HUES64 (cell line): ENCODE measurements at regions not wholly inside any gene's neighbourhood (a gene's known extent, or its start where the extent isn't known, plus 50 kb on each side); places are given as distances from the start of the nearest gene placed in this dataset.
"Not testable (repeated sequence)": the region's sequence is repeated elsewhere in the genome, so short reads cannot be mapped to it uniquely, and the experiment has no call there.

Source experiments
- H3K27ac ChIP-seq: 2 replicates; pipeline ENCODE4 v1.7.0; 2013; ENCODE audit warnings: low read depth, low read length, inconsistent platforms
- H3K27me3 ChIP-seq: 2 replicates; pipeline ENCODE4 v1.6.1; 2013; ENCODE audit warnings: mild to moderate bottlenecking, low read length; ENCODE audit not compliant: insufficient read depth
- H3K36me3 ChIP-seq: 2 replicates; pipeline ENCODE4 v1.6.1; 2013; ENCODE audit warnings: mild to moderate bottlenecking, low read length; ENCODE audit not compliant: insufficient read depth
- H3K4me1 ChIP-seq: 2 replicates; pipeline ENCODE4 v1.6.1; 2013; ENCODE audit warnings: mild to moderate bottlenecking, low read length, moderate library complexity; ENCODE audit not compliant: insufficient read depth
- H3K4me3 ChIP-seq: 2 replicates; pipeline ENCODE4 v1.5.1; 2013; ENCODE audit warnings: mild to moderate bottlenecking, low read length, moderate library complexity
- H3K9ac ChIP-seq: 2 replicates; pipeline ENCODE4 v1.6.1; 2013; ENCODE audit warnings: mild to moderate bottlenecking, low read depth, low read length
- H3K9me3 ChIP-seq: 2 replicates; pipeline ENCODE4 v1.6.1; 2013; ENCODE audit warnings: low read depth, low read length; ENCODE audit not compliant: insufficient read depth
- WGBS: fragments of 150-250, 120-280 bp; methylation state at CpG from one replicate; pipeline ENCODE4 v1.1.7; 2013; ENCODE audit warnings: missing lambda C conversion rate; 5-methylcytosine and 5-hydroxymethylcytosine counted together

GRCh38 chr16:33583702-33584101 is 124.3 kb downstream of the TP53TG3F start:
- WGBS = no CpG with 5 or more reads among the region's 4 CpGs
- not testable (repeated sequence) for H3K27me3 ChIP-seq, H3K9ac ChIP-seq, H3K36me3 ChIP-seq, H3K27ac ChIP-seq, H3K4me3 ChIP-seq, H3K9me3 ChIP-seq, H3K4me1 ChIP-seq

GRCh38 chr16:33588589-33588988 is 129.2 kb downstream of the TP53TG3F start:
- not testable (repeated sequence) for H3K4me1 ChIP-seq, H3K27me3 ChIP-seq
- WGBS = no CpG with 5 or more reads among the region's 8 CpGs

GRCh38 chr16:33593344-33593743 is 133.9 kb downstream of the TP53TG3F start:
- H3K27me3 ChIP-seq, H3K9me3 ChIP-seq, H3K4me3 ChIP-seq, H3K36me3 ChIP-seq, H3K9ac ChIP-seq, H3K27ac ChIP-seq, H3K4me1 ChIP-seq: not testable (repeated sequence)
- WGBS = 97% methylated on average over 4 of the region's 6 CpGs

More at GRCh38 chr16:33588589-33588988, 129.2 kb downstream of the TP53TG3F start:
- H3K27ac ChIP-seq, H3K4me3 ChIP-seq, H3K9me3 ChIP-seq, H3K36me3 ChIP-seq, H3K9ac ChIP-seq: not testable (repeated sequence)

GRCh38 chr16:33595074-33595473 is 135.7 kb downstream of the TP53TG3F start:
- WGBS = no CpG with 5 or more reads among the region's 7 CpGs
- H3K27ac ChIP-seq, H3K36me3 ChIP-seq, H3K9me3 ChIP-seq, H3K27me3 ChIP-seq, H3K4me1 ChIP-seq, H3K9ac ChIP-seq, H3K4me3 ChIP-seq: not testable (repeated sequence)

- WGBS = no CpG with 5 or more reads among the region's 4 CpGs
- not testable (repeated sequence) for H3K36me3 ChIP-seq, H3K4me1 ChIP-seq
These were observed 141.6 kb downstream of the TP53TG3F start for GRCh38 chr16:33601029-33601428.

GRCh38 chr16:33623535-33624077 is 164.2 kb downstream of the TP53TG3F start:
- not testable (repeated sequence) for H3K27ac ChIP-seq, H3K9me3 ChIP-seq, H3K27me3 ChIP-seq, H3K36me3 ChIP-seq, H3K4me1 ChIP-seq, H3K9ac ChIP-seq, H3K4me3 ChIP-seq
- WGBS = 73% methylated on average over 4 of the region's 4 CpGs

More at GRCh38 chr16:33601029-33601428, 141.6 kb downstream of the TP53TG3F start:
- H3K9ac ChIP-seq, H3K9me3 ChIP-seq, H3K27me3 ChIP-seq, H3K27ac ChIP-seq, H3K4me3 ChIP-seq: not testable (repeated sequence)

- H3K4me3 ChIP-seq, H3K27ac ChIP-seq, H3K27me3 ChIP-seq, H3K4me1 ChIP-seq, H3K9me3 ChIP-seq, H3K36me3 ChIP-seq, H3K9ac ChIP-seq: not testable (repeated sequence)
- WGBS = 76% methylated on average over 5 of the region's 6 CpGs
These were observed 169.5 kb downstream of the TP53TG3F start for GRCh38 chr16:33628895-33629294.

GRCh38 chr16:33631713-33632112 is 172.3 kb downstream of the TP53TG3F start:
- H3K9me3 ChIP-seq = not testable (repeated sequence)
- 91% methylated on average over 3 of the region's 4 CpGs for WGBS

GRCh38 chr16:33634057-33634456 is 174.6 kb downstream of the TP53TG3F start:
- not testable (repeated sequence) for H3K27me3 ChIP-seq, H3K36me3 ChIP-seq, H3K27ac ChIP-seq, H3K9ac ChIP-seq, H3K4me3 ChIP-seq, H3K4me1 ChIP-seq, H3K9me3 ChIP-seq
- 95% methylated on average over 2 of the region's 3 CpGs for WGBS

More at GRCh38 chr16:33631713-33632112, 172.3 kb downstream of the TP53TG3F start:
- not testable (repeated sequence) for H3K27me3 ChIP-seq, H3K27ac ChIP-seq, H3K36me3 ChIP-seq, H3K4me1 ChIP-seq, H3K9ac ChIP-seq, H3K4me3 ChIP-seq

GRCh38 chr16:33636760-33637159 is 177.3 kb downstream of the TP53TG3F start:
- H3K4me3 ChIP-seq, H3K9me3 ChIP-seq, H3K27ac ChIP-seq, H3K9ac ChIP-seq, H3K36me3 ChIP-seq, H3K27me3 ChIP-seq, H3K4me1 ChIP-seq: not testable (repeated sequence)

GRCh38 chr16:33643270-33643669 is 183.9 kb downstream of the TP53TG3F start:
- H3K9me3 ChIP-seq, H3K4me3 ChIP-seq, H3K27ac ChIP-seq, H3K4me1 ChIP-seq, H3K36me3 ChIP-seq, H3K9ac ChIP-seq, H3K27me3 ChIP-seq: not testable (repeated sequence)
- WGBS = 82% methylated on average over 1 of the region's 2 CpGs

GRCh38 chr16:33643698-33644381 is 184.4 kb downstream of the TP53TG3F start:
- not testable (repeated sequence) for H3K27me3 ChIP-seq, H3K9ac ChIP-seq, H3K4me3 ChIP-seq, H3K9me3 ChIP-seq, H3K36me3 ChIP-seq, H3K27ac ChIP-seq, H3K4me1 ChIP-seq
- 64% methylated on average over 1 of the region's 5 CpGs for WGBS
